GM12878 (cell line): ENCODE measurements at regions not wholly inside any gene's neighbourhood (a gene's known extent, or its start where the extent isn't known, plus 50 kb on each side); places are given as distances from the start of the nearest gene placed in this dataset.

Source experiments
- ATAC-seq: fragments of 200-7000 bp; cut with Tn5 transposase; 3 replicates; pipeline ENCODE4 v1.9.1; 2020; ENCODE audit warnings: mild to moderate bottlenecking, moderate library complexity
- BruUV-seq: library from RNA; stranded (reverse); fragments of 400-500 nt; replicated peaks from 2 replicates; lab custom pipeline; 2021; lab: Mats Ljungman, UMichigan
- CTCF ChIA-PET: fragments of 300-600 bp; sonication (Branson Sonifier 250); formaldehyde crosslinking; extraction: SDS; loops from one replicate; lab custom pipeline; 2021; ENCODE audit warnings: inconsistent platforms; lab: Yijun Ruan, JAX
- POLR2A ChIA-PET: fragments of 350-600 bp; formaldehyde crosslinking; extraction: SDS; loops from one replicate; lab custom pipeline; 2021; ENCODE audit warnings: inconsistent platforms; lab: Charles Lee
- RAD21 ChIA-PET: fragments of 300-600 bp; sonication (Branson Sonifier 250); formaldehyde crosslinking; loops from one replicate; lab custom pipeline; 2023; ENCODE audit warnings: antibody characterized with exemption; ENCODE audit not compliant: unreplicated experiment; lab: Charles Lee
- SMC1A ChIA-PET: fragments of 300-600 bp; sonication (Branson Sonifier 250); formaldehyde crosslinking; loops from one replicate; lab custom pipeline; 2023; ENCODE audit not compliant: unreplicated experiment, uncharacterized antibody; lab: Charles Lee
- DNase-seq: peaks from one replicate; pipeline ENCODE4 v3.0.0-alpha.2; 2011; ENCODE audit warnings: low read depth, low spot score
- FAIRE-seq: peaks from 3 replicates; lab custom pipeline; 2011; peaks lifted over from hg19 to GRCh38; lab: Jason Lieb, UNC
- H2AFZ ChIP-seq: 2 replicates; pipeline ENCODE4 v1.6.0; 2011; ENCODE audit warnings: low read depth, low read length, control low read depth; ENCODE audit not compliant: control insufficient read depth
- H3K27ac ChIP-seq: 2 replicates; pipeline ENCODE4 v1.5.1; 2011; ENCODE audit warnings: control low read depth; ENCODE audit not compliant: control insufficient read depth, insufficient read depth
- H3K27me3 ChIP-seq, 2 experiments: replicated peaks in 1 of 2; 2 replicates each; pipeline versions ENCODE4 v1.6.0 to v1.6.1; 2011; ENCODE audit warnings: low read length in 1 of 2; ENCODE audit not compliant: control insufficient read depth in 2 of 2, insufficient read depth in 2 of 2
- H3K36me3 ChIP-seq, 2 experiments: 2 replicates each; pipeline ENCODE4 v1.5.1; 2011; ENCODE audit warnings: low read length in 1 of 2; ENCODE audit not compliant: control insufficient read depth in 2 of 2, insufficient read depth in 2 of 2
- H3K4me1 ChIP-seq: 2 replicates; pipeline ENCODE4 v1.6.1; 2011; ENCODE audit warnings: mild to moderate bottlenecking, low read length, moderate library complexity, mixed read lengths; ENCODE audit not compliant: control insufficient read depth, insufficient read depth
- H3K4me2 ChIP-seq: 2 replicates; pipeline ENCODE4 v1.6.0; 2011; ENCODE audit warnings: control low read depth; ENCODE audit not compliant: control insufficient read depth, insufficient read depth
- H3K4me3 ChIP-seq: fragments of 200-600 bp; sonication (generic); 2 replicates; pipeline ENCODE4 v1.5.1; 2016
- H3K79me2 ChIP-seq: 2 replicates; pipeline ENCODE4 v1.6.0; 2011; ENCODE audit warnings: low read length; ENCODE audit not compliant: control insufficient read depth, insufficient read depth
- H3K9ac ChIP-seq: 2 replicates; pipeline ENCODE4 v1.8.0; 2011; ENCODE audit warnings: low read length, control low read depth, mixed read lengths; ENCODE audit not compliant: control insufficient read depth, insufficient read depth
- H3K9me3 ChIP-seq: replicated peaks from 3 replicates; pipeline ENCODE4 v1.5.1; 2011; ENCODE audit warnings: mild to moderate bottlenecking, low read length; ENCODE audit not compliant: control insufficient read depth, insufficient read depth
- H4K20me1 ChIP-seq: 2 replicates; pipeline ENCODE4 v1.6.0; 2011; ENCODE audit not compliant: control insufficient read depth, insufficient read depth
- BCLAF1 ChIP-seq: fragments of 450-650 bp; IDR thresholded peaks from 2 replicates; pipeline ENCODE4 v1.6.1; 2017; ENCODE audit warnings: antibody characterized with exemption, mild to moderate bottlenecking, moderate library complexity
- EED ChIP-seq: sonication (generic); IDR thresholded peaks from 2 replicates; pipeline ENCODE4 v1.6.1; 2016; ENCODE audit warnings: antibody characterized with exemption, low read depth
- EZH2 ChIP-seq: IDR thresholded peaks from 2 replicates; pipeline ENCODE4 v1.6.1; 2012; ENCODE audit warnings: low read depth, mild to moderate bottlenecking, control low read depth, inconsistent platforms, low read length, borderline replicate concordance; ENCODE audit not compliant: control insufficient read depth
- LARP7 ChIP-seq: fragments of 450-650 bp; IDR thresholded peaks from 2 replicates; pipeline ENCODE4 v1.6.1; 2017; ENCODE audit warnings: mild to moderate bottlenecking
- POLR2AphosphoS5 ChIP-seq: IDR thresholded peaks from 2 replicates; pipeline ENCODE4 v1.6.1; 2011; ENCODE audit warnings: mild to moderate bottlenecking, low read length, inconsistent platforms
- RAD51 ChIP-seq: fragments of 450-650 bp; IDR thresholded peaks from 2 replicates; pipeline ENCODE4 v1.6.1; 2016; ENCODE audit warnings: moderate library complexity, mild to moderate bottlenecking, inconsistent platforms
- SMAD5 ChIP-seq: IDR thresholded peaks from 2 replicates; pipeline ENCODE4 v1.6.1; 2016; ENCODE audit warnings: antibody characterized with exemption, low read depth
- TAF1 ChIP-seq: IDR thresholded peaks from 2 replicates; pipeline ENCODE4 v1.6.1; 2011; ENCODE audit warnings: mild to moderate bottlenecking, low read depth, low read length, borderline replicate concordance
- in situ Hi-C: fragments of 300-500 bp; cut with MboI; formaldehyde crosslinking; loops from 9 replicates; pipeline ENCODE4 v1.14.3; 2018; ENCODE audit warnings: mixed read lengths
- intact Hi-C: fragments of 100-400 bp; cut with micrococcal nuclease; formaldehyde crosslinking; loops from one replicate; pipeline ENCODE4 v1.14.2; 2022; ENCODE audit not compliant: unreplicated experiment
- TF ChIP-seq, protein P1 (sequence below): IDR thresholded peaks from 2 replicates; pipeline ENCODE4 v1.6.1; 2012; ENCODE audit warnings: low read depth, low read length, improper control_type of control experiment

DNA sequence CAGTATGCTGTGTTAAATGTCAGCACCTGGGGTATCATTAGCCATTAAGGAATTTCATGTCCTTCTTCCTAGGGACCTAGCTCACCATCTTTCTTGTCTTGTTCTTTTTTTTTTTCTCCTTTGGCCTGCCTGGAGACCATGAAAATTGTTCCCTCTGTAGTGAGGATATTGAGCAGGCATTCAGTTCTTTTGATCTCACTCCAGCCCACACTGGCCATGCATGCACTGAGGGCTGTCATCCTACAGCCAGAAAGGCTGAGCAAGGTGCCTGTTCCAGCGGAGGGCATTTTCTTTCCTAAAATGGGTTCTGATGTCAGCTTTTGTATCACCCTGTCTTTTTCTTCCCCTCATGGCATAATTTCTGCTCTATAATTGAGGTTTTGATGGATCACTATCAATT lies 275.9 kb upstream of the HAND2 start (continued):
- no peak for TF ChIP-seq BCLAF1

- FAIRE-seq (no peak), DNase-seq (no peak), ATAC-seq (no peak)
- Histone ChIP-seq H3K4me1 (no peaks in the 10 kb centered on the region), H3K4me2 (no peak overlapping the region), H3K4me3 (no peak overlapping the region), H3K27ac (no peak overlapping the region), H3K9ac (no peak overlapping the region), H2AFZ (no peak overlapping the region), H3K36me3 (no peaks in the 10 kb centered on the region), H3K27me3 (no peaks in the 10 kb centered on the region), H4K20me1 (no peaks in the 10 kb centered on the region), H3K9me3 (no peaks in the 10 kb centered on the region), H3K79me2 (no peaks in the 10 kb centered on the region)
- ChIA-PET POLR2A (no interaction called here), RAD21 (no interaction called here), SMC1A (no interaction called here), CTCF (no interaction called here)
- BruUV-seq = no TSS peak
- in situ Hi-C loops = no loop called here
- intact Hi-C loops = no loop called here
- TF ChIP-seq EED (no peak), POLR2AphosphoS5 (no peak), TAF1 (no peak), RAD51 (no peak), SMAD5 (no peak), LARP7 (no peak), EZH2 (no peak)
- TF ChIP-seq, protein P1, sequence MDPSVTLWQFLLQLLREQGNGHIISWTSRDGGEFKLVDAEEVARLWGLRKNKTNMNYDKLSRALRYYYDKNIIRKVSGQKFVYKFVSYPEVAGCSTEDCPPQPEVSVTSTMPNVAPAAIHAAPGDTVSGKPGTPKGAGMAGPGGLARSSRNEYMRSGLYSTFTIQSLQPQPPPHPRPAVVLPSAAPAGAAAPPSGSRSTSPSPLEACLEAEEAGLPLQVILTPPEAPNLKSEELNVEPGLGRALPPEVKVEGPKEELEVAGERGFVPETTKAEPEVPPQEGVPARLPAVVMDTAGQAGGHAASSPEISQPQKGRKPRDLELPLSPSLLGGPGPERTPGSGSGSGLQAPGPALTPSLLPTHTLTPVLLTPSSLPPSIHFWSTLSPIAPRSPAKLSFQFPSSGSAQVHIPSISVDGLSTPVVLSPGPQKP = no peak
These were observed 272.6 kb upstream of the HAND2 start for GRCh38 chr4:173802662-173803022.
